WI38 (cell line): ENCODE measurements at regions not wholly inside any gene's neighbourhood (a gene's known extent, or its start where the extent isn't known, plus 50 kb on each side); places are given as distances from the start of the nearest gene placed in this dataset.
"Not testable (repeated sequence)": the region's sequence is repeated elsewhere in the genome, so short reads cannot be mapped to it uniquely, and the experiment has no call there.

Source experiments
- H3K4me3 ChIP-seq: 2 replicates; pipeline ENCODE4 v1.5.1; 2011; ENCODE audit warnings: low read depth, mild to moderate bottlenecking, control low read depth, low read length
- TF ChIP-seq, protein P1 (sequence below): IDR thresholded peaks from 2 replicates; pipeline ENCODE4 v1.5.1; 2012; ENCODE audit warnings: low read depth, mild to moderate bottlenecking, control low read depth, low read length

- no peak overlapping the region for H3K4me3 ChIP-seq
- TF ChIP-seq, protein P1, sequence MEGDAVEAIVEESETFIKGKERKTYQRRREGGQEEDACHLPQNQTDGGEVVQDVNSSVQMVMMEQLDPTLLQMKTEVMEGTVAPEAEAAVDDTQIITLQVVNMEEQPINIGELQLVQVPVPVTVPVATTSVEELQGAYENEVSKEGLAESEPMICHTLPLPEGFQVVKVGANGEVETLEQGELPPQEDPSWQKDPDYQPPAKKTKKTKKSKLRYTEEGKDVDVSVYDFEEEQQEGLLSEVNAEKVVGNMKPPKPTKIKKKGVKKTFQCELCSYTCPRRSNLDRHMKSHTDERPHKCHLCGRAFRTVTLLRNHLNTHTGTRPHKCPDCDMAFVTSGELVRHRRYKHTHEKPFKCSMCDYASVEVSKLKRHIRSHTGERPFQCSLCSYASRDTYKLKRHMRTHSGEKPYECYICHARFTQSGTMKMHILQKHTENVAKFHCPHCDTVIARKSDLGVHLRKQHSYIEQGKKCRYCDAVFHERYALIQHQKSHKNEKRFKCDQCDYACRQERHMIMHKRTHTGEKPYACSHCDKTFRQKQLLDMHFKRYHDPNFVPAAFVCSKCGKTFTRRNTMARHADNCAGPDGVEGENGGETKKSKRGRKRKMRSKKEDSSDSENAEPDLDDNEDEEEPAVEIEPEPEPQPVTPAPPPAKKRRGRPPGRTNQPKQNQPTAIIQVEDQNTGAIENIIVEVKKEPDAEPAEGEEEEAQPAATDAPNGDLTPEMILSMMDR: no peak
Measured at GRCh38 chr13:86914757-86915156, 756.4 kb upstream of the SLITRK5 start.

- H3K4me3 ChIP-seq: not testable (repeated sequence)
Measured at GRCh38 chr13:86917438-86917837, 753.7 kb upstream of the SLITRK5 start.

- no peak overlapping the region for H3K4me3 ChIP-seq
- TF ChIP-seq, protein P1: no peak
Measured at GRCh38 chr13:86918682-86919081, 752.5 kb upstream of the SLITRK5 start.

- TF ChIP-seq, protein P1: no peak
- H3K4me3 ChIP-seq: no peak overlapping the region
Measured at GRCh38 chr13:86920961-86921360, 750.2 kb upstream of the SLITRK5 start.

- no peak overlapping the region for H3K4me3 ChIP-seq
- TF ChIP-seq, protein P1: no peak
Measured at GRCh38 chr13:86922936-86923335, 748.2 kb upstream of the SLITRK5 start.

DNA sequence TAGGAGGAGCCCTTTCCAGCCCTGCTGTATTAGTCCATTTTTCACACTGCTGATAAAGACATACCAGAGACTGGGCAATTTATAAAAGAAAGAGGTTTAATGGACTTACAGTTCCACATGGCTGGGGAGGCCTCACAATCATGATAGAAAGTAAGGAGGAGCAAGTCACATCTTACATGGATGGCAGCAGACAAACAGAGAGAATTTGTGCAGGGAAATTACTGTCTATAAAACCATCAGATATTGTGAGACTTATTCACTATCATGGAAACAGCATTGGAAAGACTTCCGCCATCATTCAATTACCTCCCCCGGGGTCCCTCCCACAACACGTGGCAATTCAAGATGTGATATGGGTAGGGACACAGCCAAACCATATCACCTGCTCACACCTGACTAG lies 744.3 kb upstream of the SLITRK5 start:
- H3K4me3 ChIP-seq: not testable (repeated sequence)

- TF ChIP-seq, protein P1: no peak
- H3K4me3 ChIP-seq: no peak overlapping the region
Measured at GRCh38 chr13:86932776-86933334, 738.3 kb upstream of the SLITRK5 start.

- no peak overlapping the region for H3K4me3 ChIP-seq
Measured at GRCh38 chr13:86933676-86934075, 737.5 kb upstream of the SLITRK5 start.

More at GRCh38 chr13:86933676-86934075, 737.5 kb upstream of the SLITRK5 start:
- TF ChIP-seq, protein P1: no peak
